Astrocyte (in vitro differentiated cells and primary cell): ENCODE measurements at regions not wholly inside any gene's neighbourhood (a gene's known extent, or its start where the extent isn't known, plus 50 kb on each side); places are given as distances from the start of the nearest gene placed in this dataset.

Experiments used
- DNase-seq: peaks from one replicate; pipeline ENCODE4 v3.0.0-alpha.2; 2010; ENCODE audit warnings: low read depth
- FAIRE-seq: peaks from 2 replicates; lab custom pipeline; 2011; peaks lifted over from hg19 to GRCh38; lab: Jason Lieb, UNC
- H2AFZ ChIP-seq: 2 replicates; pipeline ENCODE4 v1.6.0; 2012; ENCODE audit warnings: low read depth, low read length, inconsistent platforms
- H3K27ac ChIP-seq: 2 replicates; pipeline ENCODE4 v1.5.1; 2011; ENCODE audit warnings: low read depth, low read length, inconsistent platforms
- H3K27me3 ChIP-seq: 2 replicates; pipeline ENCODE4 v1.6.0; 2011; ENCODE audit warnings: low read length, inconsistent platforms; ENCODE audit not compliant: insufficient read depth
- H3K36me3 ChIP-seq: 2 replicates; pipeline ENCODE4 v1.5.1; 2011; ENCODE audit warnings: low read length, inconsistent platforms; ENCODE audit not compliant: insufficient read depth
- H3K4me1 ChIP-seq: 2 replicates; pipeline ENCODE4 v1.5.1; 2011; ENCODE audit warnings: low read length, inconsistent platforms; ENCODE audit not compliant: insufficient read depth
- H3K4me2 ChIP-seq: 2 replicates; pipeline ENCODE4 v1.6.0; 2012; ENCODE audit warnings: low read length, inconsistent platforms
- H3K4me3 ChIP-seq: 2 replicates; pipeline ENCODE4 v1.5.1; 2011; ENCODE audit warnings: low read depth, mild to moderate bottlenecking, low read length, inconsistent platforms; ENCODE audit not compliant: insufficient read depth
- H3K79me2 ChIP-seq: 2 replicates; pipeline ENCODE4 v1.6.0; 2012; ENCODE audit warnings: mild to moderate bottlenecking, low read length, inconsistent platforms; ENCODE audit not compliant: insufficient read depth
- H3K9ac ChIP-seq: 2 replicates; pipeline ENCODE4 v1.6.0; 2012; ENCODE audit warnings: mild to moderate bottlenecking, low read length, inconsistent platforms
- H3K9me3 ChIP-seq: 2 replicates; pipeline ENCODE4 v1.5.1; 2012; ENCODE audit warnings: low read depth, mild to moderate bottlenecking, low read length, inconsistent platforms; ENCODE audit not compliant: insufficient read depth
- H4K20me1 ChIP-seq: 2 replicates; pipeline ENCODE4 v1.6.0; 2012; ENCODE audit warnings: low read length, inconsistent platforms; ENCODE audit not compliant: insufficient read depth
- H3K27ac Mint-ChIP-seq: one replicate; pipeline ENCODE4 v1.8.0; 2021; ENCODE audit warnings: mild to moderate bottlenecking, mixed read lengths; ENCODE audit not compliant: unreplicated experiment
- H3K27me3 Mint-ChIP-seq: one replicate; pipeline ENCODE4 v1.8.0; 2021; ENCODE audit warnings: low read depth, mixed read lengths; ENCODE audit not compliant: unreplicated experiment
- H3K36me3 Mint-ChIP-seq: one replicate; pipeline ENCODE4 v1.8.0; 2021; ENCODE audit warnings: low read depth, mixed read lengths; ENCODE audit not compliant: unreplicated experiment
- H3K4me1 Mint-ChIP-seq: one replicate; pipeline ENCODE4 v1.8.0; 2021; ENCODE audit warnings: low read depth, mixed read lengths; ENCODE audit not compliant: unreplicated experiment
- H3K4me3 Mint-ChIP-seq: one replicate; pipeline ENCODE4 v1.8.0; 2021; ENCODE audit warnings: mild to moderate bottlenecking, moderate library complexity, mixed read lengths; ENCODE audit not compliant: unreplicated experiment
- H3K9me3 Mint-ChIP-seq: one replicate; pipeline ENCODE4 v1.8.0; 2021; ENCODE audit warnings: mild to moderate bottlenecking, mixed read lengths; ENCODE audit not compliant: unreplicated experiment
- EZH2 ChIP-seq: IDR thresholded peaks from 2 replicates; pipeline ENCODE4 v1.6.1; 2012; ENCODE audit warnings: mild to moderate bottlenecking, low read length, inconsistent platforms; ENCODE audit not compliant: insufficient read depth
- TF ChIP-seq, protein P1 (sequence below): IDR thresholded peaks from 2 replicates; pipeline ENCODE4 v1.5.1; 2011; ENCODE audit warnings: low read depth, mild to moderate bottlenecking, inconsistent platforms, low read length, moderate library complexity; ENCODE audit not compliant: insufficient read depth

- Histone ChIP-seq H3K4me3 (no peak overlapping the region), H3K27ac (no peak overlapping the region), H4K20me1 (no peaks in the 10 kb centered on the region), H3K79me2 (no peaks in the 10 kb centered on the region), H3K4me2 (no peak overlapping the region), H2AFZ (no peak overlapping the region), H3K4me1 (no peaks in the 10 kb centered on the region), H3K9me3 (no peaks in the 10 kb centered on the region), H3K9ac (no peak overlapping the region), H3K36me3 (no peaks in the 10 kb centered on the region), H3K27me3 (no peaks in the 10 kb centered on the region)
- Mint-ChIP-seq H3K27ac (no peak overlapping the region), H3K36me3 (no peaks in the 10 kb centered on the region), H3K27me3 (no peaks in the 10 kb centered on the region), H3K9me3 (peaks cover 10% of the 10 kb centered on the region), H3K4me3 (no peak overlapping the region), H3K4me1 (no peaks in the 10 kb centered on the region)
- FAIRE-seq (no peak), DNase-seq (no peak)
- TF ChIP-seq, protein P1, sequence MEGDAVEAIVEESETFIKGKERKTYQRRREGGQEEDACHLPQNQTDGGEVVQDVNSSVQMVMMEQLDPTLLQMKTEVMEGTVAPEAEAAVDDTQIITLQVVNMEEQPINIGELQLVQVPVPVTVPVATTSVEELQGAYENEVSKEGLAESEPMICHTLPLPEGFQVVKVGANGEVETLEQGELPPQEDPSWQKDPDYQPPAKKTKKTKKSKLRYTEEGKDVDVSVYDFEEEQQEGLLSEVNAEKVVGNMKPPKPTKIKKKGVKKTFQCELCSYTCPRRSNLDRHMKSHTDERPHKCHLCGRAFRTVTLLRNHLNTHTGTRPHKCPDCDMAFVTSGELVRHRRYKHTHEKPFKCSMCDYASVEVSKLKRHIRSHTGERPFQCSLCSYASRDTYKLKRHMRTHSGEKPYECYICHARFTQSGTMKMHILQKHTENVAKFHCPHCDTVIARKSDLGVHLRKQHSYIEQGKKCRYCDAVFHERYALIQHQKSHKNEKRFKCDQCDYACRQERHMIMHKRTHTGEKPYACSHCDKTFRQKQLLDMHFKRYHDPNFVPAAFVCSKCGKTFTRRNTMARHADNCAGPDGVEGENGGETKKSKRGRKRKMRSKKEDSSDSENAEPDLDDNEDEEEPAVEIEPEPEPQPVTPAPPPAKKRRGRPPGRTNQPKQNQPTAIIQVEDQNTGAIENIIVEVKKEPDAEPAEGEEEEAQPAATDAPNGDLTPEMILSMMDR: no peak
- TF ChIP-seq EZH2: no peak
Observed at GRCh38 chr1:232137066-232137465, 492.9 kb downstream of the SIPA1L2 start.

GRCh38 chr1:232136136-232136535 lies 493.8 kb downstream of the SIPA1L2 start:
- peaks cover 10% of the 10 kb centered on the region for H3K9me3 Mint-ChIP-seq
- Histone ChIP-seq H3K27ac (no peak overlapping the region), H3K9me3 (no peaks in the 10 kb centered on the region), H2AFZ (no peak overlapping the region), H3K4me1 (no peaks in the 10 kb centered on the region), H3K4me3 (no peak overlapping the region), H3K4me2 (no peak overlapping the region), H3K79me2 (no peaks in the 10 kb centered on the region), H3K27me3 (no peaks in the 10 kb centered on the region), H4K20me1 (no peaks in the 10 kb centered on the region), H3K9ac (no peak overlapping the region), H3K36me3 (no peaks in the 10 kb centered on the region)
- no peak overlapping the region for H3K4me3 Mint-ChIP-seq
- H3K27me3 Mint-ChIP-seq: no peaks in the 10 kb centered on the region
- H3K36me3 Mint-ChIP-seq: no peaks in the 10 kb centered on the region
- FAIRE-seq (no peak), DNase-seq (no peak)
- no peak for TF ChIP-seq EZH2
- TF ChIP-seq, protein P1: no peak
- no peak overlapping the region for H3K27ac Mint-ChIP-seq
- H3K4me1 Mint-ChIP-seq: peaks cover under 1% of the 10 kb centered on the region

DNA sequence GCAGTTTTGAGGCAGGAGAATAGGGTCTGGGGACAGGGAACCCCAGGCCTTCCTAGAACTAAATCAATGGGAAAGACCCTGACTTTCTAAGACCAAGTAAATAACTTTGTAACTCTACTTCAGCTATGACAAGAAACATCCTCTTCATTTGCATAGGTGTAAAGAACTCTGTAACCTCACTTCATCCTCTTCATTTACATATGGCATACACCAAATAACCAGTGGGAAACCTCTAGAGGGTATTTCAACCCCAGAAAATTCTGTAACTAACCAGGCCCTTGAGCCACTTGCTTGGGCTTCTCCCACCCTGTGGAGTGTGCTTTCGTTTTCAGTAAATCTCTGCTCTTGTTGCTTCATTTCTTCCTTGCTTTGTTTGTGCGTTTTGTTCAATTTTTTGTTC lies 495.6 kb downstream of the SIPA1L2 start:
- Mint-ChIP-seq H3K36me3 (no peaks in the 10 kb centered on the region), H3K27ac (no peak overlapping the region), H3K9me3 (peaks cover 2% of the 10 kb centered on the region), H3K27me3 (no peaks in the 10 kb centered on the region), H3K4me3 (no peak overlapping the region), H3K4me1 (peaks cover 5% of the 10 kb centered on the region)
- no peaks in the 10 kb centered on the region for H3K27me3 ChIP-seq
- H3K9me3 ChIP-seq: no peaks in the 10 kb centered on the region
- no peak overlapping the region for H3K4me2 ChIP-seq
- no peaks in the 10 kb centered on the region for H3K36me3 ChIP-seq
- no peak overlapping the region for H3K9ac ChIP-seq
- no peaks in the 10 kb centered on the region for H3K4me1 ChIP-seq
- H3K79me2 ChIP-seq: no peaks in the 10 kb centered on the region
- no peak overlapping the region for H3K4me3 ChIP-seq
- no peak overlapping the region for H2AFZ ChIP-seq
- TF ChIP-seq EZH2: no peak
- TF ChIP-seq, protein P1: no peak
- FAIRE-seq: no peak
- H4K20me1 ChIP-seq: no peaks in the 10 kb centered on the region
- no peak for DNase-seq
- no peak overlapping the region for H3K27ac ChIP-seq
